ENCODE measurements at regions not wholly inside any gene's neighbourhood (a gene's known extent, or its start where the extent isn't known, plus 50 kb on each side); places are given as distances from the start of the nearest gene placed in this dataset.
"Not testable (repeated sequence)": the region's sequence is repeated elsewhere in the genome, so short reads cannot be mapped to it uniquely, and the experiment has no call there.

DNA sequence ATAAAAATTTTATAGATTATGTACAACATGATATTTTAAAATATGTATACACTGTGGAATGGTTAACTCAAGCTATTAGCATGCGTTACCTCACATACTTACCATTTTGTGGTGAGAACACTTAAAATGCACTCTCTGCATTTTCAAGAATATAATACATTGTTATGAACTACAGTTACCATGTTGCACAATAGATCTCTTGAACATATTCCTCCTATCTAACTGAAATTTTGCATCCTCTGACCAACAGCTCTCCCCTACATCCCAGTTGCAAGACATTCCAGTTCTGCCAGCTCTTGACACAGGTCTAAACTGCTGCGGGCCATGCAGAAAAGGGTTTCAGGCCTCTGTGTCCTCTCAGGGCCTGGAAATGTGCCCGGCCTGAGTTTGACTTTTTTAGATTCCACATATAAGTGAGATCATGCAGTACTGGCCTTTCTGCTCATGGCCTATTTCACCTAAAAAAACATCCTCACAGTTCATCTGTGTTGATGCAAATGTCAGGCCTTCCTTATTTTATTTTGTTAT is 113.7 kb downstream of the CDCA7 start:
- DNase-seq, result no peak

DNA sequence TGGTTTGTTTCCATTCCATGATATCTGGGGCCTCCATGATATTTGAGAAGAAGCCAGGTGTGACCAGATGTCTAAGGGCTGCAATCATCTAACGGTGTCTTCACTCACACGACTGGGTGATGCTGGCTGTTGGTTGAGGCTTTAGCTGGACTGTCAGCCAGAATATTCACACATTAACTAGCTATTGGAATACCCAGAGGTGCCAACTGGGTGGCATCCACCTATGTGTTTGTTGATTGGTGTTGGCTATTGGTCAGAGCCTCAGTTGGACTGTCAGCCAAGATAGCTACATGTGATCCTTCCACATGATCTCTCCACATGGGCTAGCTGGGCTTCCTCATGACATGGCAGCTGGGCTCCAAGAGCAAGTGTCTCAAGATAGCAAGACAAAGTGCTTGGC is 117.4 kb downstream of the CDCA7 start:
- DNase-seq, result no peak

DNA sequence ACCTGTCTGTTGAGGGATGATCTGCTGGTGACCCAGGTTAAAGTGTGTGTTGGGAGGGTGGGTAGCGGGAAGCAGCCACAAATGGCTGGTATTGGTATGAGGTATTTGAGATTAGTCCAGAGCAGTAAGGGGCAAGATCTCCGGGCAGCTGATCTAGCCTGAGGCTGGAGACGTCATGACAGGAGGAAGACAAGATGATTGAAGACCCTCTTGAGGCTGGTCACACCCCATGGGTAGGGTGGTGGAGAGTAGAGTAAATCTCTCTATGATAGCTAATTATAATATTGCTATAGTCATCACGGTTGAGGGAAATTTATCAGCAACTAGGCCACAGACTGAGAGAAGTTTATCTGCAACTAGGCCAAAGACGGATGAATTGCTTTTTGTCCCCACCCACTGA is 128.5 kb downstream of the CDCA7 start:
- no peak for DNase-seq

DNA sequence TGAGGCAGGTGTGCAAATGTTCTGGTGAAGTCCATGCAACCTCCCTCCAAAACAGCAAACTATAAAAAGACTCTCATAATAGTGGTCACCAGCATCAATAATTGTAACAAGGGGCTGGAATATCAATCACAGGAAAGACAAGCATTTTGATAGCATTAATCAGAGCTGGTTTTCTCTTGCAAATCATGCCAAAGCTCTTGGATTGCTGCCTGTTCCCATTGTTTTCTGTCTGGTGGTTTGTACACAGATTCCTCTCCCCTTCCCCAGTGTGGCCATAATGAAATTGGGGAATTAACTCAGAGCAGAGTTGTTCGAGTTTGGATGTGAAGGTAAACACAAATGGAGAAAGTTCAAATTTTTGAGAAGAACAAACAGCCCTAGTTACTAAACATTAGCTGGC is 134.2 kb downstream of the CDCA7 start:
- no peak for DNase-seq

DNA sequence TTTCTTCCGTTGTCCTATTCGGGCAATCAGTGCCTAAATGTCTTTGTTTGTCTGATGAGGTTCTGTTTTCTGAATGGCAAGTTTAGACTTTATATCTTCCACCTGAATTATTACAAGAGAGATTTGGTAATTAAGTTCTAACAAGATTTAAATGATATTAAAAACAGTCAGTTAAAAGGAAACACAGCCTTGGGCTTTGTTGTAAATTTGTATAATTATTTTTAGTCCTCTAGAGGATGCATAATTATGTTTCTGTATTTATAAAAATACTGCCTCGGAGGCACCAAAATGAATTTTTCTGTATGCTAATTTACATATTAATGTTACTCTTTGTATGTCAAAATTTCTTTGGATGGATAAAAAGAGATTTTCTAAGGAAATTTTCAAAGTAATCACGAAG is 136.7 kb downstream of the CDCA7 start:
- DNase-seq, result no peak

DNA sequence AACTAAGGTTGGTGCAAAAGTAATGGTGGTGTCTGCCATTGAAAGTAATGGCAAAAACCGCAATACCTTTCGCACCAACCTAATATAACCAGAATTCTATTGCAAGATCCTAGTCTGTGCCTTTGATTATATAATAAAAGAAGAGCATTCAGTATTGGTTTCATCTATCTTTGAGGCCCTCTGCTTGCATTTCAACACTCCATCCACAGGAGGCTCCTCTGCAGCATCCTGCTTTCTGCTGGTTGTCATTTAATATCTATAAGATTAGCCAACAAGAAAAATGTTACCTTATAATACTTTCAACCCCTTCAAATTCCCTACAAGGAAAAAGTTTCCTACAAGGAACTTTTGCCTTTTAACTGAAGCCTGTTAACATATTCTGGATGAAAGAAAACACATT is 139.2 kb downstream of the CDCA7 start:
- no peak for DNase-seq

DNA sequence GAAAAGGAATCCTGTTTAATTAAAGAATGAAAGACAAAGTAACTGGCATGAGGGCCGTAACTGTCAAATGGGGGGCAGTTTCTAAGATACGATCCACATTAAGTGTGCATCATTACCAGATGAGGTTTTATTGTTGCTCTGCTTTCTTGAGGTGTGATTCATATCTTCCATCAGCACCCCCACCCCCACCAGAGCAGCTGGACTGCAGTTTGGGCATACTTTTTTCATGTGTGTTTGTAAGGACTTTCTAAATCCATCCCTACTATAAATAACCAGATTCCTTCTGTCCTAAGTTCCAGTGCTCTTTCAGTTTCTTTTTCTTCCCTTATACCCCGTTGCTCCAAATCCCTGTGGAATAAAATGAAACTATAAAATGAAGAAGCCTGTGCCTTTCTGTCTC is 142.1 kb downstream of the CDCA7 start:
- DNase-seq, result no peak

DNA sequence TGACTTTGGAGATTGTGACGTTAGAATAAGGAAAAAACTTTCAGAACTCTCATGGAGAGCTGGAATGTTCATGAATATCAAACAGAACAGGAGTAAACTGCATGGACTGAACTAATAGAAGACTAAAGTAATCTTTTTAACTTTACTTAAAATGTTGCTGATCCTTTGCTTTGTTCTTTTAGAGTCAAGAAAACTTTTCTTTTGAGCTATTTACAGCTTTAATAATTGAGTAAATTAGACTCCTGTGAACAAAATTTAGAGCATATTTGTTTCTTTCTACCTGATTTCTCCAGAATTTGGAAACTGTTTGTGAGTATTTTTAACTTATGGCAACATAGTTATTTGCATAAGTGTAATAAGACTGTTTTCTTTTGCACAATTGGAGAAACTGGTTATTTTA is 146.3 kb downstream of the CDCA7 start:
- DNase-seq, result no peak

DNA sequence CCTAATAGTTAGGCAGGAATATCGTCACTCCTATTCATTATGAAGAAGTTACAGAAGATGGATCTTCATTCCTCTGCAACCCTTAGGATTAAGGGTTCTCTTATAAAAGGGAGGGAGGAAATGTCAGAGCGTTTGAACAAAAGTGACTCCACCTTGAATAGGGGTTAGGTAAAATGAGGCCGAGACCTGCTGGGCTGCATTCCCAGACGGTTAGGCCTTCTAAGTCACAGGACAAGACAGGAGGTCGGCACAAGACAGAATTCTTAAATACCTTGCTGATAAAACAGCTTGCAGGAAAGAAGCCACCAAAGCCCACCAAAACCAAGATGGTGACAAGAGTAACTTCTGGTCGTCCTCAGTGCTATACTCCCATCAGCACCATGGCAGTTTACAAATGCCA is 147.6 kb downstream of the CDCA7 start:
- no peak for DNase-seq

DNA sequence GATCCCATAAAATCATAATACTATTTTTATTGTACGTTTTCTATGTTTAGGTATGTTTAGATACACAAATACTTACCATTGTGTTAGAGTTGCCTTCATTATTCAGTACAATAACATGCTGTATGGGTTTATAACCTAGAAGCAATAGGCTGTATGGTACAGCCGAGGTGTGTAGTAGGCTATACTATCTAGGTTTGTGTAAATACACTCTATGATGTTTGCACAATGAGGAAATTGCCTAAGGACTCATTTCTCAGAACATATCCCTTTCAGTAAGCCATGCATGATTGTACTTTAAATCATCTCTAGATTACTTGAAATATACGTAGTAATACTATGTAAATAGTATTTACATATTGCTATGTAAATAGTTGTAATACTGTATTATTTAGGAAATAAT is 156.7 kb downstream of the CDCA7 start:
- no peak for DNase-seq

DNA sequence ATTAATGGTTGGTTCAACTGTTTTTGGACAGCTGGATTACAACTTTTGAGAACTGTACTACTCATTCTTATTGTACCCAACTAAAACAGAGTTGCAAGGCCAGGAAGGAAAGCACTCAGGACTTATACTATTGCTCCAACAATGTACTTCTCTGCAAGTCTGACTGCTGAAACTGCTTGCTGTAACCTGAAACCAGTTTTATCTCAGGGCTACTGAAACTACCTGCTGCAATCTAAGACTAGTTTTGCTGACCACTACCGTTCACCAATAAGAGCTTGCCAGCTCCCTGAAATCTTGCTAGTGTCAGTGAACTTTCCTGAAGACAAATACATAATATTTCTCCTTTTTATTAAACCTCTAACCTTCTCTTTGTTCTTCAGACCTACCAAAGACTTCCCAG is 157.3 kb downstream of the CDCA7 start:
- DNase-seq, result no peak

DNA sequence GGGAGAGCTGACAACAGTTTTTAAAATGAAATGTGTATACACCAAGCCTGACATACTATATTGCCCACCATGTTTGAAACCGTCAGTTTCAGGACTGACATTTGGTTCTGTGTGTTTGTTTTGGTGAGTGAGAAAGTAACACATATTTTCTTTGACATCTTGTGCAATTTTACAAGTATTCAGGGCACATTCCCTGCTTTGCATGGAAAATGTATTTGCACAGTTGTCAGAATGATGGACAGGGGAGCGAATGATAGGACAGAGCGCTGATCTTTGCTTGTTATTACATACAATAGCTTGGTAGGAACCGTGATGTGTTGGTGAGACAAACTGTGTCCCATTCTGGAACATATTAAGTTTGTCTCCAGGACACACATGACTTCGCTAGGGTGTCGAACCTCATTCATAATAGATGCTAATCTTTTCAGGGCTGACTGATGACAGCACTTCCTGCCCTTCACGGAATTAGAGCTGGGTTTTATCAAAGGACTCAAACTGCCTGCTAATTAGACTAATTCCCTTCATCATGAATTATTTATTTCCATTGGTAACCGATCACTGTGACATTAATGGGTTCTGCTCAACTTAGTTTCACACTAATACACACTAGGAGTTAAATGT is 158.5 kb downstream of the CDCA7 start:
- no peak for DNase-seq

DNA sequence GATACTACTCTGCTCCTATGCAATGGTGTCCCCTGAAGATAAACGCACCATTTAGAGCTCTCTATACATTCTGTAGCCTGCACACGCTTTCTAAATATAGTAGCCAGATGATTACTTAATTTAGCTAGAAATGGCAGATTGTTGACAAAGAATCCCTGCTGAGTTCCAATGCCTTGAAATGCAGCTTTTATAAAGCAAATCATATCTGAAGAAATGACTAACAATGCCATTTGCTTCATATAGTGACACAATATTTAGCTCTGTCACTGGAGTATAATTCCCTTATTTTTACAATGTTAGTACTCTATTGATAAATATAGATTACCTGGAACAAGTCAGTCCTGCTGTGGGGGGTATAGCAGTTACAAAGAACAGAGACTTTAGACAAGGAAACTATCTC is 166.2 kb downstream of the CDCA7 start:
- no peak for DNase-seq

DNA sequence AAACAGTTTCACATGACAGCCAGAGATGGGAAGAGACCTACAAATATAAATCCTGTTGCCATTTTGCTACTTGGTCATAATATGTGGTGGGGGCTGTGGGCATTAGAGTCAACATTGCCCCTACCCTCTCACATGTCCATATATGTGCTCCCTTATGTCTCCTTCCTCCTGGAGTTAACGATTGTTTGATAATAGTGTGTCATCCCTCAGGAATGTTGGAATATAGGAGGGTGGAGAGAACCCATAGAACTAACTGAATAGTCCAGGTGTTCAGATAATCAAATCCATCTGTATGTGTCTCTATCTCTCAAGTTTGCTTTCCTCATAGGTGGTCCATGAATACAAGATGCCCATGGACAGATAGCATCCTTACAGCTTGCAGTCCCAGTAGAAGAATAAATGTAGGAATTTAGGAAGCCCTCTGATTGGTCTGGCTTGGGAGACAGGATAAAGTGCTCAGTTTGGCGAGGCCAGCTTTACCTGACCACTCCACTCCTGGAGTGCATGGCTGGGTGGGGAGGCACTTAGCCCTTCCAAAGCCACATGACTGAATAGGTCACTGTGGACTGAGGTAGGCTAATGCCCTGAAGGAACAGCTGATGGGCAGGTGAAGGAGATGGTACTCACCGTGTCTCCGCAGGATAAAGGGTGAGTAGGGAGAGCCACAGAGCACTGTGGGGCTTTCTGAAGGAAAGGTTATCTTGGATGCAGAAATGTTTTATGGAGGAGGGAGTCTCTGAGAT is 166.9 kb downstream of the CDCA7 start:
- DNase-seq, result no peak

DNA sequence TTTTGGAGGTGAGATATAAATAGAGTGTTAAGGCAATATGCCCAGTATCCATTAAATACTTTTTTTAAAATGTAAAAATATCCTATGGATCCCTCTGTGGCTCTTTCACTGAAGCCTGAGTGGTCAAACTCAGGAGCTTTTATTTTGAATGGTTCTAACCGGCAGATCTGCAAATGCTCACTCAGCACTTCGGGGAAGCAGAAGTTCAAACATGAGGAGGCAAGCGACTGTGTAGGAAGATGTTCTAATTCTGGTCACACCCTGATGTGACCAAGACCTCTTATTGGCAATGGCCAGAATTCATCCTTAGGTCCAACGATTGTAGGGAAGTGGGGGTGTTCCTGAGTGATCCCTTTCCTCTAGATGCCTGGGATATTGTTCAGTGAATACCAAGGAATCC is 168.8 kb downstream of the CDCA7 start:
- DNase-seq, result peak; percentile 76

DNA sequence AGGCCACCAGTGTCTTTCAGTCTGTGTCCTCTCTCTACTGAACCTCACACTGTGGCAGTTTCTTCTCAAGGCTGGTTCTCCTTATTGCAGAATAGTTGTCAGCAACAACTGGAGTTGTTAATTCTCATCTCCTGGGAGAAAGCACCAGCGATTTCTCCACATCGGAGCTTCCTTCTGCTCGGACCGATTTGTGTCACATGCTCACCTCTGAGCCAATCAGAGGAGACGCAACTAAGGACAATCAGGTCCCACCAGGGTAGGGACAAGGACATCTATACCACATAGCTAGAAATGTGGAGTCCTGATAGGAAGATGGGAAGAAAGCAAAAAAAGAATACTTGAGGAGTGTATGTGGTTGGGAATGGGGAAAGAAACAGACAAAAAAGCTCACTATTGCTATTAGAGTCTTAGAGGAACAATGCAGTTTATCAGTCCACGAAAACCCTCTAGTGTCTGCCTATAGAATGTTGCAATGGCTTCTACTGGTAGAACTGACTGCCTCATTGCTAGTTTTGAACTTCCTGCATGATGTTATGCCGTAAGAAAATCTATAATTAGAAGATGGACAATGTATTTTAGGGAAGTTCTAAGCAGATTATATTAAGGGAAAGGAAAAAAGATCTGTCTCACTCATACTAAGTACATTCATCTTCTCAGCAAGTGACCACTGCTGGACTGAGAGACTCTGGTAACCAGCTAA is 169.7 kb downstream of the CDCA7 start:
- peak; percentile 77 for DNase-seq

DNA sequence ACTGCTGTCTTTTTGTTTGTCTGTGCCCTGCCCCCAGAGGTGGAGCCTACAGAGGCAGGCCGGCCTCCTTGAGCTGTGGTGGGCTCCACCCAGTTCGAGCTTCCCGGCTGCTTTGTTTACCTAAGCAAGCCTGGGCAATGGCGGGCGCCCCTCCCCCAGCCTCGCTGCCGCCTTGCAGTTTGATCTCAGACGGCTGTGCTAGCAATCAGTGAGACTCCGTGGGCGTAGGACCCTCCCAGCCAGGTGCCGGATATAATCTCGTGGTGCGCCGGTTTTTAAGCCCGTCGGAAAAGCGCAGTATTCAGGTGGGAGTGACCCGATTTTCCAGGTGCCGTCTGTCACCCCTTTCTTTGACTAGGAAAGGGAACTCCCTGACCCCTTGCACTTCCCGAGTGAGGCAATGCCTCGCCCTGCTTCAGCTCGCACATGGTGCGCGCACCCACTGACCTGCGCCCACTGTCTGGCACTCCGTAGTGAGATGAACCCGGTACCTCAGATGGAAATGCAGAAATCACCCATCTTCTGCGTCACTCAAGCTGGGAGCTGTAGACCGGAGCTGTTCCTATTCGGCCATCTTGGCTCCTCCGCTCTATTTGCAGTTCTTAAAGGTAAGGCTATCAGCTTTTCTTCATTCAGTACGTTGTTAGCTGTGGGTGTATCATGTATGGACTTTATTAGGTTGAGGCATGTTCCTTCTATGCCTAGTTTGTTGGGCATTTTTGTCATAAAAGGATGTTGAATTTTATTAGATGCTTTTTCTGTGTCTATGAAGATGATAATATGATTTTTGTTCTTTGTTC is 178.3 kb downstream of the CDCA7 start:
- DNase-seq, result not testable (repeated sequence)

DNA sequence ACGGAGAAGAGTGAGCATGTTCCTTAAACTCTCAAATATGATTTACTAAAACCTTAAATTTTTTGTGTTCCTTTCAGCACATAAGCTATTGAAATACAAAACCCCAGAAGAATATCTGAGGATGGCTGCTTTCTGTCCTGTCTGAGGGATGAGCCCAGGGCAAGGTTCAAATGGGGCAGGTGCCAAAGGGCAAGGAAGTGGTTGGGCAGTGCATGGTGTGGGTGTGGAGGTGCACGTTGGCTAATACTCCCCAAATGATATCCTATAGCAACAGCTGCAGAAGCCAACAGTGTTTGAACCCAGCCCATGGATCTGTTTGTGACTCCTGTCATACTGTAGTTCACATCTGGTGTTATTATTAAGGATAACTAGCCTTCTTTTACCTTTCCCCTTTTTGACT is 183.0 kb downstream of the CDCA7 start:
- DNase-seq, result no peak

DNA sequence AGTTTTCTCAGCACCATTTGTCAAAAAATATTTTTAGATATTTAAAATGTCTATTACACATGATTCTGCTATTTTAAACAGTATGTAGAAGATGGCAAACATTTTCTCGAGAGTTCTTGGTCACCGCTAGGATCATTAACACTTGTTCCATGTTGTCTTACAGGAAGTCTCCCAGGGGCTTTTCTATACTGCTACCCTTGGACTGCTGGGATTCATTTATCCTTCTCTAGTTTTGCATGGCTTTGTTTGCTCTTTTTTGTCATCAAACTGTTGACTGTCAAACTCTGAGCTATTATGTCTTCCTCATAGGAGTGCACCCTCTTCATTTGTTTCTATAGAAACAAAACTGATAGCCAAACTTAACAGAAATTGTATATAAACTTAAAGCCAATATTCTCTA is 184.9 kb downstream of the CDCA7 start:
- no peak for DNase-seq

DNA sequence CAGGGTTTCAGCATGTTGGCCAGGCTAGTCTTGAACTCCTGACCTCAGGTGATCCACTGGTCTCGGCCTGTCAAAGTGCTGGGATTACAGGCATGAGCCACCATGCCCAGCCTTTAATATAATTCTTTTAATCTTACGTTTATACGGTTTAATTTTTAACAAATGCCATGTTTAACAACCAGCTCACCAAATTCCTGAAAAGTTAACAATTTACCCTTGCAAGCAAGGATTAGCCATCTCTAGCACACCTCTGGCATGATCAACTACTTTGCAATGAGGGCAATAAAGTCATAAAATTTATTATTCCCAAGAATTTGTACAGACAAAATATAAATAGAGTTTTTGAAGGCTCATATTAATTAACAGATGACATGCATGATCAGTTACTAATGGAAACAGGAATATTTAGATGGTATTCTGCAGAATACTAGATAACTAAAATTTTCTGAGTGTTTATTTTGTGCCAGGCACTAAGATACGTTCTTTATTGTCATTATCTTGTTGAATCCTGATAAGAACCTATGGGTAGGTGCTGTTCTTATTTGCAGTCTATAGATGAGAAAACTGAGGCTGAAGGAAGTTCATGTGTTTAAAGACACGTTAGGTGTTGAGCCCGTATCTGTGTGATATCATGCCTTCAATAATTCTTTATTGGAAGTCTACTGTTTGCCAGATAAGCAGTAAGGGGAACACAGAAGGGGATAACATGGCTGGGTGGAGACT is 190.1 kb downstream of the CDCA7 start:
- DNase-seq, result no peak

DNA sequence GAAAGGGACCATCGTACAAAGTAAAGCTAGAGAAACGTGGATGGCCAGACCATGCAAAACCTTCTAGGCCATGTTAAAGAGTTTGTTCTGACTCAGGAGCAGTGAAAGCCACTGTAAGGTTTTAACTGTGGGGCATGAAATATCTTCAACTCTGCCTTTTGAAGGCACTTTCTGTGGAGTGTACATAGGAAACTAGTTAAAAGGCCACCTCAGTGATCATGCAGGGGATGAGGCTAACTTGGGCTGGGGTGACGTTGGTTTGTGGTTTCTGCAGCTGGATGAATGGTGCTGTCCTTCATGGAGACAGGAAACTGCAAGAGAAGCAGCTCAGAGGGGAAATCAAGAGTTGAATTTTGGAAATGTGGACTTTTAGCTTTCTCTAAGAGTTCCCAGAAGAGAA is 190.7 kb downstream of the CDCA7 start:
- DNase-seq, result peak; percentile 85

DNA sequence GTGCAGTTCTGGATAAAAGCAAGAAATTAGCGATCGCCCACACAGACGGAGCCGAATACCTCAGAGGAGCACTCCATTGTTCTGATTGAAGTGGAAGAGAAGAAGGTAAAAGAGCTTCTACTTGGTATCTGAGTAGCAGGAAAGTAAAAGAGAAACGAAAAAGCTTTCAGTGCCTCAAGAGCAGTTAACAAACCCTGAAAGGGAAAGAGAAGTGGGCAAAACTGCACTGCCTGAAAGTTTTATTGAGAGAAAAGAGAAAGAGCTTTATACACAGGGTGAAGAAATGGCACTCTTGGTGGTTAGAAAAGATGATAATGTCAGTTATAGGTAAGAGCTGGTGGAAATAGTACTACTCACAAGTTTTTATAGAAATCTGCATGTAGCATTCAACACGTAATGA is 192.8 kb downstream of the CDCA7 start:
- DNase-seq, result peak; percentile 54

DNA sequence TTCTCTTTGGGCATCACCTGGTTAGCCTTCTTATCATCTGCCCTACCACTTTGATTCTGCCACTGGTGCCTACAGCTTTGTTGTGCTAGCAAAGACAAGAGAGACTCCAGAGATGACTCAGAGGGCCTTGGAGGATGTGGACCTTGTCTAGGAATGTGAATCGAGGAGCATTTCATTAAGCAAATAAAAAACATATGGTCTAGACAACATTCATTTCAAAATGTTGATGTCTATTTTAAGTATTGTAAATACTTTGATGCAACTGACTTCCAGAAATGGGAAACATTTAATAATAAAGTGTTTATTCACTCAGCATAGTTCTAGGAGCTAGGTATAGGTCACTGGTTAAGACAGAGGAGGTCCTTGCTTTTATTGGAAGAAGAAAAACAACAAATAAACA is 195.5 kb downstream of the CDCA7 start:
- no peak for DNase-seq

Measured in suppressor macrophage treated with lipopolysaccharide for 4 hours (primary cell).